GM23248 (cell line): ENCODE measurements at regions not wholly inside any gene's neighbourhood (a gene's known extent, or its start where the extent isn't known, plus 50 kb on each side); places are given as distances from the start of the nearest gene placed in this dataset.

Source experiments
- EZH2 ChIP-seq: fragments of 200-600 bp; sonication (generic); IDR thresholded peaks from 2 replicates; pipeline ENCODE4 v1.6.1; 2018; ENCODE audit warnings: antibody characterized with exemption, mild to moderate bottlenecking; ENCODE audit not compliant: insufficient read depth, poor library complexity, severe bottlenecking
- EZH2phosphoT487 ChIP-seq: fragments of 200-600 bp; sonication (generic); IDR thresholded peaks from 2 replicates; pipeline ENCODE4 v1.6.1; 2018; ENCODE audit warnings: antibody characterized with exemption, moderate library complexity, mild to moderate bottlenecking, low read depth; ENCODE audit not compliant: insufficient read depth

DNA sequence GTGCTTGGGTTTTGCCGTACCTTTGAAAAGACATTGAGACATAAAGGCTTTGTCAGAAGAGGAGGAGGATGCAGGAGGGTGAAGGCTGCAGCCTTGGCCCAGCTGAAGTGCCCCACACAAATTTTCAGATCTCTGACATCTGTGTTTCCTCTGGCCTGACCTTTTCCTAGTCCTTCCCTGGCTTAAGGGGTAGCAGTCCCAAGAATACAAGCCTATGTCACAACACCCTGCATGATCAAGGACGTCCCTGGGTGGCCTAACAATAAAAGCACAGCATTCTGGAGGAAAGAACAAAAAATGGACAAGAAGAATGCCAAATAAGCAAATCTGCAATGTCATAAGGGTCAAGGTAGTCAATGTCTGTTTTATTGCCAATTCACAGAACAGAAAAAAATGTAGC, 80.8 kb upstream of the FAM9C start:
- TF ChIP-seq EZH2phosphoT487 (no peak), EZH2 (no peak)
